Activated CD4-positive, alpha-beta T cell treated with anti-CD3 and anti-CD28 coated beads, Interleukin-2, amount 50 U/mL, for 24 hours (primary cell): ENCODE measurements at regions not wholly inside any gene's neighbourhood (a gene's known extent, or its start where the extent isn't known, plus 50 kb on each side); places are given as distances from the start of the nearest gene placed in this dataset.

Experiments
- DNase-seq, 2 donors: peaks; one replicate each; pipeline ENCODE4 v3.0.0-alpha.2; 2020; ENCODE audit warnings: low read depth in 1 of 2, low spot score in 1 of 2

DNA sequence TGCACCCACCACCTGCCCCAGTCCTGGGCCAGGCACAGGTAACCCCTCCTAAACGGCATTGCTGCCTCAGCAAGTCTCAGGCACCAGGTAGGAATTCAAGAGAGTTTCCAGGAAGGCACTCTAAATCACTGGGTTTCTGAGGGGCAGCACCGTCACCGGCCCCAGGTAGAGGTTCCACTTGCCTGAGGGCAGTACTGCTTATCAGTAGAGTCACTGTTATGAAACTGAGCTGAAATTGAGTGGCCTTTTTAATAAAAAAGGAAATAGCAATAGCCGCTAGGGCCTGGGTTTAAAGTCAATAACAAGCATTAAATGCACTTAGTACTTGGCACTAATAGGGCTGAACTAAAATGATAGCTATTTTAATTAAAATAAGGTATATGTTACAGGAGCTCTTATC is 653.7 kb downstream of the METTL4 start:
- no peak for DNase-seq

DNA sequence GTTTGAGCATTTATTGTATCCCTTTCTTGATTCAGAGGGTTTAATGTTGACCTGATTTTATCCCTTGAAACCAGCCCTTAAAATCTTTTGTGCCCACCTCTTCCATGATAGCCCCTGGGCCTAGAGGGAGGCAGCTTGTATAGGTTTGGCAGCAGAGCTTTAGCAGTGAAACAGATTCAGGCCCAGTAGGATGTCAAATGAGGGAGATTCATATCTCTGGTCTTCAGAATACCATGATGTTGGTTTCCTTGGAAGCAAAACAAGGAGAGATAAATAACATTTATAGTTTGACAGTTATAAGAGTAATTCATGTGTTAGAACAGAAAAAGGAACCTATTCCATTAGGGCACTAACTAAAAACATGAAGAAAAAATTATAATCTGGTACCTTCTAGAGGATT is 649.2 kb downstream of the METTL4 start:
- no peak for DNase-seq

DNA sequence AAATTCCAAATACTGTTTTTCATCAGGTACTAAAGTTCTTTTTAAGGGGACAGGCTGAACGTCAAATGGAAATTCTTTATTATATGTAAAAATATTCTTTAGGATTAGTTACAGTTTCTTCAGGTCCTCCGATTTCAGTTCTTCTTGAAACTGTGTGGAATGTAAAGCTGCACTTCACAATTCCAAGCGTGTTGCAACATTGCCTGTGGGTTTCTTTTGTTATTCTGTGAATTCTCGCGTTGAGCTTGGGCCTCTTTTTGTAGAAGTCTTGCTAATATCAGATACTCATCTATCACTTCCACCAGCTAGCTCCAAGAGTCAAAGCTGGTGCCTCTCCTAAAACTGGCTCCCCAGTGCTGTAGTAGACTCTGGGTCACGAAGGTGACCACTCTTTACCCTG is 642.6 kb downstream of the METTL4 start:
- no peak for DNase-seq

DNA sequence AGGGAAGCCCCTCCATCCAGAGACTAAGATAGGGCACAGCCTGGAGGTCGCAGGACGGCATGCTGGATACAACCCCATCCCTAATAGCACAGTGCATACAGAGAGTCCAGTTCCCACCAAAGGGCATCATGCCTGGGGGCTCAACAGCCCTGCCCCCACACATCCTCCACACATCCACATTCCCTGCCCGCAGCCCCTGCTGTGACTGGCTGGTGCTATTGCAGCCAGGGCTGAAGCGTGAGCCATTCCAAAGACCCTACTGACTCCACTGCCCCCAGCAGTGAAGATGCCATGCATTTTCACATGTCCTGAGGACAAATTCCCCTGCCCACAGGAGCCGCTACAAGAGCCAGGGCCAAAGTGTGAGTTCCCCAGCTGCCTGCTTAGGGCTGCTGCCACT is 641.6 kb downstream of the METTL4 start:
- DNase-seq, result no peak

DNA sequence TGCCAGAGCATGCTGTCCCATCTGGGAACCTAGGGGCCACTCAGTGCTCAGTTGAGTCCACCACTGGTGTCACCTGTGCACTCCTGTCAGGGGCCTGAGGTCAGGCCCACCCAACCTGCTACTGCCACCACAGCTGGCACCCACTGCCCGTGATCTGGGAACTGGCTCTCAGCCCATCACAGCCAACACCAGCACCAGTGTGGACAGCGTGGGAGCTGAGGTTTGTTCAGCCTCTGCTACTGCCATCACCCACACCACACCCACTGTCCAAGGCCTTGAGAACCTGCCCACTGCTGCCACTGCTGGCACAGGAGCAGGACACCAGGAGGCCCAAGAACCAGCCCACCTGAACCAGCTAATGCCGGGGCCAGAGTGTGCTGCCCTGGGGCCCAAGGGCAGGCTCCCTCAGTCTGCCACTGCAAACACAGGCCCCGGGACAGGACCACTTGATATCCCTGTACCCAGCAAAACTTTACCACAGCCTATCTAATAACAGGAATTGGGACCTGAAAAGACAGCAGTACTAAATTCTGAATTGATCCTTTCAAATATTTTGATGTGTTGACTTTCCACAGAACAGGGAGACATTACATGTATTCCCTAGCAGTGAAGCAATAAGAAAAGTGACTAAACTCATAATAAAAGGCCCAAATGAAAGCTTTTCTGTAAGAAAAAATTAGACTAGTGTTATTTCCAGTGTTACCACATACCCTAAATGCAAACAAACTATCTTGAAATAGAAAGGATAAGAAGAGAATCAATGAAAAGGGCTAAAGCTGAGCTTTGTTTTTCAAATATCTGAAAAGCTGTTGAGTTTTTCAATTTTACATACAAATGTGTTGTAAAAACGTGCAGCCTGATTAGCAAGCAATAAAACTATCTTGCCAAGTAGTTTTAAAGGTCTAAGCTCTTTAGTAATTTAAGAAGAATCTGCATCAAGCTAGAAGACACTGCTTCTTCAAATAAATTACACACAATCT is 640.7 kb downstream of the METTL4 start:
- DNase-seq, result no peak

DNA sequence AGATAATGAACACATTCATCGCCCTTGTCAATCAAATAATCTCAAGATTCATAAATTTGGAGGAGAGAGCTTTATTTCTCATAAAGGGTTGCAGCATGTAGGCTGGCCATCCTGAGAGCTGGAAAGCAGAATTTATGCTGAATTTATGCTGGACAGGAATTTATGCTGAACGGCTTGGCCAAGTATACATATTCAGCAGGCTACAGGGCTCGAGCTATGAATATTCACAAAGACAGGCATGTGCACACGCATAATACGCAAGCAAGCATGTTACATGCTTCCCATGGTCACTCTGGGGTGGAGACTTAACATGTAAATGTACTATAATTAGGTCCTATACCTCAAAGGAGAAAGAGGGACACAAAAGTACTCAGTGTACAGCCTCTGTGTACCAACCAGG is 618.8 kb downstream of the METTL4 start:
- no peak for DNase-seq

DNA sequence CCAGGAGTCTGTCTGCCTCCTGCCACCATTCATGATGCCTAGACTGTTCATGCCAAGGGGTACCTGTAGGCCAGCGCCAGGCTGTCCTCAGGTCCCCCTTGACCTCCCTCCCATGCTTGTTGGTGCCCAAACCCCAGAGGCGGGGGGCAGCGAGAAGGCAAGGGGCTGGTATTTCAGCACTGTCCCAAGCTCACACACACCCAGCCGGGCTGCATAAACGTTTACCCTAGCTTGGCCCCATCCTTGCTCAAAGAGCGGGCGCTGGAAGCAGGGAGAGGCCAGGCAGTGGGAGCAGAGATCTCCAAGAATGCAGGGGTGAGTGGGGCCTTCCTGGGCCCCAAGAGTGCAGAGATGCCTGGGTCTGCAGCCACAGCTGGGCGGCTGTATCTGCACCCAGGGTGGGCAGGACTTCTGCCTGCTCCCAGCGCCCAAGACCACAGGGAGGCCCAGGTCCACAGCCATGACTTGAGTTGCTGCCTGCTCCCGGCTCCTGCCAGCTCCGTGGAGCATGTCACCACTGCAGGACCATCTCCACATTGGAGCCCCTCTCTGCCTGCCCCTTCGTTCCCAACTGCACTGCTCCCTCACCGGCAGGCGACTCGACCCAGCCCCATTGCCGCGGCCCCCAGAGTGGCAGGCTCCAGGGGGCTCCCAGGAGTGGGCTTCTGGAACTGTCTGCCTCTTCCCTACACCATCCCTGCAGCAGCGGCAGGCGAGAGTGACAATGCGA is 616.6 kb downstream of the METTL4 start:
- no peak for DNase-seq

DNA sequence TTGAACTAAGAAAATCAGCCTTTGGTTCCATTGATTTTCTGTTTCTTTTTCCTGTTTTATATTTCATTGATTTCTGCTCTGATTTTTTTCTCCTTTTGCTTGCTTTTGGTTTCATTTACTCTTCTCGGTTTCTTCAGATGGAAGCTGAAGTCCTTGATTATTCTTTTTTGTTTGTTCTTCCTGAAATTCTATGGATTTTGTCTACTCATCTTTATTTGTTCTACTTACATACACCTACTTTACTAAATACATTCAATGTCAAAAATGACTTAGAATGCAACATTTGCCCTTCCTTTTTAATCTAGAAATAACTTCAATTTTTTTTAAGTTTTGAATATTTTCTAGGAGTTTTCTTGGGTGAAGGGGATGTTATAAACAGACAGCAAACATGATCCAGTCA is 612.5 kb downstream of the METTL4 start:
- no peak for DNase-seq

DNA sequence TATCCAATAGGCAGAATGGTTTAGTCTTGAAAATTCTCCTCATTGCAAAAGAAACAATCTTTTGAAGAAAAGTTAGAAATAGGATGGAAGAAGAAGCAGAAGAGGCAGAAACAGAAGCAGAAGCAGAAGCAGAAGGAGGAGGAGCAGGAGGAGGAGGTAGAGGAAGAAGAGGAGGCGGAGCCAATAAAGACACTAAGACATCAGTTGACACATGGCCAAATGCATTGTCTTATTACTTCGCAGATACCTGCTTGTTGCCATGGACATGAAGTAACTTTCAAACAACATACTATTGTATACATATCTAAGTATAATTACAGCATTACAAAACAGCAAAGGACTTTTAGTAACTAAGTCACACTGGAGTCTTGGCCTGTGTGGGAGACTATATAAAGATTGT is 606.3 kb downstream of the METTL4 start:
- no peak for DNase-seq

DNA sequence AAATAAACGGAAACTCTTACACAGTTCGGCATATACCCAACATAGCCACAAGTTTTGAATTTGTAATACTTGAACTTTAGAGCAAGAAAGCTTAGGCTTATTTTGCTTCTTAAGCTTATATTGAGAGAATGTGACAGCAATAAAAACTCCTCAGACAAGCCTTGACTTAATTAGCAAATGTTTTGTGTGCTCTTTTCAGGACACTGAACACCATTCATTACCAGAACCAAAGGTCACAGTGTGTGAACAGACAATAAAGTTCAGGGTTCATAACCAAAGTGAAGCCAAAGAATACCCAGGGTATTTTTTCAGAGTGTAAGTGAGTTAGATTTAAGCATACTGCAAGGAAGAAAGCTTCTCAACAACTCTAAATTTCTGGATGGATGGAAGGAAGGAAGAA is 605.8 kb downstream of the METTL4 start:
- no peak for DNase-seq

DNA sequence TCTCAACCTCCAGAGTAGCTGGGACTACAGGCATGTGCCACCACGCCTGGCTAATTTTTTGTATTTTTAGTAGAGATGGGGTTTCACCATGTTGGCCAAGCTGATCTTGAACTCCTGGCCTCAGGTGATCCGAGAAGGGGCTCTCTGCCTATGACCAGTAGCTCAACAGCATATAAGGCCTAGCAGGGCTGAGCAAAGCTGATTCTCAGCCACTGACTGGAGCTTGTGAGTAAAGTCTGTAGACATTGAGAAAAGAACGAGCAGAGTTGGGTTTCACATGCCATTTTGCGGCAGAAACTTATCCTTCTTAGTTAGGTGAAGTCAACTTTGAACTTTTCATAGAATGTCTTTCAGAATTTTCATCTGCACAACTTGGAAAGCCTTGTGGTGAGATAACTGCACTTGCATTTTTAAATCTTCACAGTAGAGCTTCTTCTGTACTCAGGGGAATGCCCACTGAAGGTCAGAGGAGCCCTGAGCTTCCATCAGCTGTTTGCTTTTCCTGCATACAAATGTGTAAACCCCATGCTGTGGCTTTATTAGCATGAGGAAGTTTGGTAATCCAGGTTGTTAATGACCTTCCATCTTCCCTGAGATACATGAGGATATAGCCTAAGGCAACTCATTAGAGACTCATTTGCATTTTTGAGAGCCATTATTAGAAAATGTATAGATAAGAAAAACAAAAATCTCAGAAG is 602.4 kb downstream of the METTL4 start:
- DNase-seq, result no peak

DNA sequence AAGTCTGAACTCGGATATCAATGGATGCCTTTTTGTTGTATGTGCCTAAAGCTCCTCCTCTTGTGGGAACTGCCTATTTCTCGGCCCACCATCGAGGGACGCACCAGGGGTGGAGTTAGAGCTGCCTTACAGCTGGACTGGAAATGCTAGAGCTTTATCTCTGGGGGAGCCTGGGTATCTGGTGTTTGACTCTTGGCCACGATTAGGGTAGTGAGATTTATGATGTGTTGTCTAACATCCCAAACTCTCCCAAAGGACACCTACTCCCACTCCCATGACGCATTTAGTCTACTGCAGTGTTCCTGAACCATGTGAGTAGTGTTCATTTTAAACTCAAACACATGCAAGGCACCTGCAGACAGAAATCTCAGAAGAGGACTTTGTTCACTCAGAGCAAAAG is 594.8 kb downstream of the METTL4 start:
- no peak for DNase-seq

DNA sequence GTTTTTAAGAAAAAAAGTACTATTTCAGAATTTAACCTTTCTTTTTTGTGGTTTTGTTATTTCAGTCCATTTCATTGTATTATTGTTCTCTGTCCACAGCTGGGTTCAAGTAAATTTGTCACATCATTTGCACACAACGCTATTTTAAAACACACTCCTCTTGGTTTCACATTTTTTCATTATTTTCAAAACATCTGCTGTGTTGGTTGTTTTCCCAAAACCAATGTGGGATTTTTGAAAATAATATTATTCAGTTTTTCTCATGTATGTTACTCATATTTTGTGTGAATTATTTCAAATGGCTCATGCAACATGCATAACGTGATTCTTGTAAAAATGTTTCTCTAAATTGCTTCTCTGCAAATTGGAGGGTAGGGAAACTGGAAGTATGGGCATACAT is 589.2 kb downstream of the METTL4 start:
- no peak for DNase-seq

DNA sequence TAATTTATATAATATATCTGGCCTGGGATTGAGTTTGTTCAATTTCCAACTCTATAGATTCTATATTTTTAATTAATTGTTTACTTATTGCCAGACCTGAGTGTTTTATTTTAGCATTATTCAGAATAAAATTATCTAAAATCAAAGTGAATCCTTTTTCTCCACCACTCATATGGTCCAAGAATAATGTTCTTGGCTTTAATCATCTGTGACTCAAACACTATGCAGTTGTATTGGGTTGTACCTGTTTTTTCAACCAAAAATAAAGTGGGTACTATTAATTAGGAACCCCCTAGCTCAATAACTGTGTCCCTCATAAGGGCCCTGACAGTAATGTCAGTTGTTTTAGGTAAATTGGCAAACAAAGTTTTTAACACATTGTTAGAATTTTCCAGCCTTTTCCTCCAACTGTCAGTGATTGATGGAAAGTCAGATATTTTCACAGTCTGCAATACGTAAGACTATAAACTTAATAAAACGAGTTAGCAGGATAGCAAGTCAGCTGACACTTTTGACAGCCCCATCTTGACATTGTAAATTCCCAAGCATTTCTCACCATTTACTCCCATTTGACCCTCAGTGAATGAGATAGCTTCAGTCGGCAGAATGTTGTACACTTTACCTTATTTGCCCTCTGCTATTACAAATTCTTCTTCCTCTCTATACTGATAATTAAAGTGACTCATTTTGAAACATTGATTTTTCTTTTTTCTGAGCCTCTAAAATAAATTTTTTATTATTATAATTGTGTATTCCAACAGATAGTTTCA is 587.4 kb downstream of the METTL4 start:
- DNase-seq, result no peak

DNA sequence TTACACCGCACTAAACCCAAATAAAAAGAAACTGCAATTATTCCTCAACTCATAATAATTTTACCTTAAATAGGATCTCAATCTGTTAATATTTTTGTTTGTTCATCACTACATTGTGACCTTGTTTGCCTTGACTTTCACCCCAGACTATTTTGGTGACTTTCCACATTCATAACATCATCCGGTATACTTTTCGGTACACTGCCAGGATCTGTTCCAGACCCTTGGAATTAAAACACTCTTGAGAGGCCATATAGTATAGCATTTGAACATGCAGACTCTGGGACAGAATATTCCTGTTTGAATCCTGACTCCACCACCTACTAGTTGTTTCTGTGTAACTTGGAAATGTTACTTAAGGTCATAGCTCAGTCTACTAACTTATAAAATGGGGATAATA is 577.4 kb downstream of the METTL4 start:
- no peak for DNase-seq

DNA sequence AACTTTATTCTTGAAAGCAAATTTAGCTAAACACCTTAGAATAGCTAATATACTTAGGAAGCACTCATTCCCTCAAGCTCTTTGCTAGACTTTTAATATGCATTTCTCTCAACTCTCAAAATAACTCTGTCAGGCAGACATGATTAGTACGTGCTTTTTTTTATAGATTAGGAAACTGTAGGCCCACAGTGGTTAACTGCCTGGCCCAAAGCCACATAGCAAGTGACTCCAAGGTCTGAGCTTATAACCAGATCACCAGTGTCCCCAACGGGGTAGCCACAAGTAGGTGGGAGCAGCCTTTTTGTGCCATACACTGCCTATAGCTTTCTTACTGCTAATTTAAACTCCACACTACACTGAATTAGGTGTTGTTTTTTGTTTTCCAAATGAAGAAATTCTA is 576.8 kb downstream of the METTL4 start:
- no peak for DNase-seq

DNA sequence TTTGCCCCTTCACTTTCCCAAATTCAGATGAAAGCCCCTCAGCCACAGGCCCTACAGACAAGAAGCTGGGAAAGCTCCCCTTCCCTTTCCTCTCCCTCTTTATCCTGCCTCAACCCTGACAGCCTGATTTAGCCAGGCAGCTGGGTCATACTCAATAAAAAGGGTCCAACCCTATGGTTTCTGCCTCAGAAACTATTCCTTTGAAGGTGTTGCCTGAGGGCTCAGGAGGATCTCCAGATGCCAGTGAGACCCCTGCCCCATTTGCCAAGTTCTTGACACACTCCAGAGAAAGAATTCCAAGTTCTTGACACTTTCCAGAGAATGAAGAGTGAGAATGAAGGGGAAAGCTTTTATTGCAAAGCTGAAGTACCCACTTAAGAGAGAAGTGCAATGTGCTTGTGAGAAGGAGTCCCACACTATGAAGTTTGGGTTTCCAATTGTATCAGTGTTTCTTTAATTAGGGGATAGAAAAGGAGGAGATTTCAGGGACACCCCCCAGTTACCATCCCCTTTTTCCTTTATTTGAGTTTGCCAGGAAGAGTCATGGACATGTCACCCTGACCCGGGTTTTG is 576.2 kb downstream of the METTL4 start:
- no peak for DNase-seq

DNA sequence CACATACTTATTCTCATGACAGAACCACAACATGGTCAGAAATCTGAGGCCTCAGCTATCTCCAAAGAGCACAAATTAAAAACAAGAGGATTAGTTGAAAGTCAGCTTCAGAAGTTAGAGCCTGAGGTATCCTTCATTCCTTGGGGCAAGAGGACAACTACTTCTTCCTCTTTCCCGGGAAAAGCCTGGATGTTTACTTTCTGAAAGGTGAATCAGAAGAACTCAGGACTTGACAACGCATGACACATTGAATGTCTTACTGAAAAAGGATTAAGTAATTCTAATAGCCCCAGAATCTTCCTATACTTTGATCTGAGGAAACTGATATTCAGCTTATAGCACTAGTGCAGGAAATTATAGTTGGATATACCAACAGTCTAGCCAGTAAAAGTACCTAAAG is 573.2 kb downstream of the METTL4 start:
- DNase-seq, result no peak

DNA sequence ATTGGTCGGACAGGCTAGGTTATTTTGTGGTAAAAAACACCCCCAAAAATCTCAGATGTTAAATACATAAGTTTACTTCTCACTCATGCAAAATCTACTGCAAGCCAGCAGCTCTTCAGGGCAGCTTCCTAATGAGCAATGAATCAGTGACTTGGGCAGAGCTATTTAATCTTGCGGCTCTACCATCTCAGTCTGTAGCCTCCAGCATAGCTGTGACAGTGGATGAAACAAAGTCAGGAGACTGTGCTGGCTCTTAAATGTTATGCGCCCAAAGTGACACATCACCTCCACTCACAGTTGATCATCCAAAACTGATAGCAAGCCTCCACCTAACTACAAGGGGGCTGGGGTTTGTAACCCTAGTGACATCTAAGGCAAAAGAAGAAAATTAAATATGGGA is 571.9 kb downstream of the METTL4 start:
- DNase-seq, result no peak

DNA sequence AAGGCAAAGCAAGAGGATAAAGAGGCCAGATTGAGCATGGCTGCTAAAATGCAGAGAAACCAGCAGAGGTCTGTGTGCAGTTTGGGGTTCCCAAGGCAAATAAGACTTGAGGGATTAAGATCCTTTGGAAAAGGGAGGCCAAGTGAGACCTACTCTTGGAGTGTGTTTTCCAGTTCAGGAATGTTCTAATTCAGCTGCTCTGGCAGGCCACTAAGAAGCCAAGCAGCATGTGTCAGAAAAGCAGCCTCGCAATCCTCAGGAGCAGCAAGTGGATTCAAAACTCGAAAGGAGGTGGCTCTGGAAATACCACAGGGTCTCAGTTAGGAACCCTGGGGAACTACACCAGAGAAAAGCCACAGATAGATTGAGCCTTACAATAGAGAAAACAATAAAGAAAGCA is 569.2 kb downstream of the METTL4 start:
- DNase-seq, result no peak

DNA sequence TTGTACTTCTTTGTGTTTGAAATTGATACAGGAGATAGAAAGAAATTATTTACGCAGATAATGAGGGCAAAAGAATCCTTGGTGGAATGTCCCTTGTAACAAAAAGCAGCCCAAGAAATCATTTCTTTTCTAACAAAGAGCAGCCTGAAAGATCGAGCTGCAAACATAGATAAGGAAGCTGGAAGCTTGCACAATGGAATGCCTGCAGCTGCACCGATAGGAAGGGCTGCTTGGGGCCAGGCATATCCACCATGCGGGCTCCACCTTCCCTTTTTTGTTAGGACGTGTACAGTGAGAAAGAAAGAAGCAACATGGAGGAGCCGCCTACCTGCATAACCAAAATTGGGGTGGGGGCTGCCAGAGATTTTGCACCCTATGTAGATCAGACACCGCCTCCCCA is 568.7 kb downstream of the METTL4 start:
- no peak for DNase-seq
